GF-D8 (cell line): ENCODE measurements at regions not wholly inside any gene's neighbourhood (a gene's known extent, or its start where the extent isn't known, plus 50 kb on each side); places are given as distances from the start of the nearest gene placed in this dataset.
"Not testable (repeated sequence)": the region's sequence is repeated elsewhere in the genome, so short reads cannot be mapped to it uniquely, and the experiment has no call there.

Experiments
- DNase-seq: peaks from one replicate; lab custom pipeline; 2025; lab: John Stamatoyannopoulos, UW

- DNase-seq: no peak
Measured at GRCh38 chrX:128961290-128961689, 562.0 kb downstream of the SMARCA1 start.

- not testable (repeated sequence) for DNase-seq
Measured at GRCh38 chrX:128954697-128955096, 568.6 kb downstream of the SMARCA1 start.

- no peak for DNase-seq
Measured at GRCh38 chrX:128931071-128931470, 592.2 kb downstream of the SMARCA1 start.

GRCh38 chrX:128929271-128930057, 593.8 kb downstream of the SMARCA1 start:
- DNase-seq: no peak

GRCh38 chrX:128928636-128929035, 594.7 kb downstream of the SMARCA1 start:
- DNase-seq: no peak

DNA sequence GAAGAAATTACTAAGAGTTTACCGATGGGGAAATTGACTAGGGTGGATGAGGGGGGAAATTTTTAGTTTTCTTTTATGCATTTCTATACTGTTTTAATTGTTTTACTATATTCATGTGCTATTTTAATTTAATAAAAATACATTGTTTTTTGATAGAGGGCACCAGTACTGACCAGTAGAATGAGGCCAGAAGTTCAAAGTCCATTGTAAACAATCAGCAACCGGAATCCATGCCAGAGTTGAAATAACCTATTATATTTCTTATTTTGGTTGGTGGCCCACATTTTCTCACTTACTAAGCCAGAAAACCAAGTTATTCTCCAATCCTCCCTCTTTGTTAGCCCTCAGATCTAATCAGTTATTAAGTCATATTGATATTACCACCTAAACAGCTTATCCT, 595.9 kb downstream of the SMARCA1 start:
- DNase-seq: no peak

- no peak for DNase-seq
Measured at GRCh38 chrX:128906753-128907152, 616.5 kb downstream of the SMARCA1 start.

DNA sequence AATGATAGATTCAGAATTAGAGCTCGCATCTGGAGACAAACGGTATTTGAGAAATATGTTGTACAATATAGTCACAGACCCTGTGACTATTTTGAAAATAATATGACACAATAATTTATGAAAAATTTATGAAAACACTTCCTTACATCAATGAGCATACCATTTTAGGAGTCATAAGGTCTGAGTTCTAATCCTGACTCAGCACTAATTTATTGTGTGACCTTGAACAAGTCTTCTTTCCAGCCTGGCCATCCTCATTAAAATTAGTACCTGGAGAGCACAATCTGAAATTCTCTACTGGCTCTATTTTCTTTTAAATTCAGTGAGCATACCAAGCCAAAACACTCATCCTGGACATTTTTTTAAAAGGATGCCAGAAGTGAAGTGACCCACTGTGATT, 622.3 kb downstream of the SMARCA1 start:
- no peak for DNase-seq

- no peak for DNase-seq
Measured at GRCh38 chrX:128897621-128898020, 625.7 kb downstream of the SMARCA1 start.

- DNase-seq: peak; percentile 4
Measured at GRCh38 chrX:128891554-128891953, 631.7 kb downstream of the SMARCA1 start.

GRCh38 chrX:128884430-128884829, 638.9 kb downstream of the SMARCA1 start:
- DNase-seq: no peak

- DNase-seq: no peak
Measured at GRCh38 chrX:128883650-128884049, 639.6 kb downstream of the SMARCA1 start.

DNA sequence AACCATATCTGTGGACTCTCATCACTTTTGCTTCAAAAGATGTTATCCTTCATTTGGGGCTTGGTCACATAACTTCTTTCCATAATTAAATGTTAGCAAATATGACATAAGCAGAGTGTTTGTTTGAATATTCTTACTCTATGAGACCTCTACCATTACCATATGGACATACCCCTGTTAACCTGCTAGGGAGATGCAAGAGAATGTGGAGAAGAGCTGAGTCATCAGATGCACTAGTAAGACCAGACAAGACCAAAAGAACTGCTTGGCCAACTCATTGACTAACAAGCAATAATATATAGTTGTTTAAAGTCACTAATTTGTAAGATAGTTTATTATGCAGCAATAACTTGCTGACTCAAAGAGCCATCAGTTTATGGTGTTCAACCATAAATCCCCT, 652.9 kb downstream of the SMARCA1 start:
- no peak for DNase-seq

DNA sequence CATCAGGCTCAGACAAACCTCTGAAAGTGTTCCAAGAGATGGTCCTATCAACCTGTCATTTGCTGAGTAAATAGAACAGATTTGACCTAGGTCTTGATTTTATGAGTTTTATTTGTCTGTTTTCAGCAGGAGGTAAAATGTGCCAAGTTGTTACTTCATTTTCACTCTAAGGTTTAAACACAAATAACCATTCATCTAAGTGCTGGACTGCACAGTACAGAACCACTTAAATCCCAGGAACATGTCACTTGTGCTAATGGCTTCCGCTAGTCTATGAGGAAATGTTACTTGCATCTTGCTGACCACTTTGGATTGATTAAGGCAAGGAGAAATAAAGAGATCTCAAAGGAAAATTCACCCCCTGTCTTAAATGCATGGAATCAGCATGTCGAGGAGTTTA, 660.7 kb downstream of the SMARCA1 start:
- no peak for DNase-seq

DNA sequence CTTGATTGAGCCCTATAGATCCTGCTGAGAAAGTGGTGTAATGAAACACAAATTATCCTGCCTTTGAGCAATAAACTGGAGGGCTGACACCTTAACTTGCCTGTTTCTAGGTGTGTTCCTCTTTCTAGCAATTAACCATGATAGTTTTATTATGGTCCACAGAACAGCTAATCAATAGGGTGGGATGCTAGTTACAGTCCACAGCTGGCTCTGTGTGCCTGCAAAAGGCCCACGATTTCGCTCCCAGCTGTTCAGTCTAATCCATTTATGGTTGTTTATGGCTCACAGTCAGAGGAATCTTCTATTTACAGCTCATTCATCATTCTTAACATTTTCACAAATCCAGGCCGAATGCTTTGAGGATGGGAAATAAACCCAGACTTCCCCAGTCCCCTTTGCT, 674.9 kb downstream of the SMARCA1 start:
- no peak for DNase-seq

DNA sequence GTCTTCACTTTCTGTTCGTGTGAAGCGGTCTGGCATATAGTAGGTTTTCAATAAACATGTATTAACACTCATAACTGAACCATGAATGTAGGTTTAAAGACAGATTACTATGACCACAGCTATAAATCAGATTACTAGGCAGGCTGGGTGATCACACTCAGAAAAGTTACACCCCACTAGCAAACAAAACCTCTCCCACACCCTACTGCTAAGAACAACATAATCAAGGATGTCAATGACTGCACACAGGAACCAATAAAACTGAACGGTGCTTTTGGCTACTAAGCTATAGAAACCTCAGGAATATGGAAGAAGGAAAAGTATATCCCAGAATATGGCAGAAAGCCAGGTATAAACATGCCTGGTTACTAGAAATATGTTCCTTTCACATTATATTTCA, 676.9 kb downstream of the SMARCA1 start:
- no peak for DNase-seq

DNA sequence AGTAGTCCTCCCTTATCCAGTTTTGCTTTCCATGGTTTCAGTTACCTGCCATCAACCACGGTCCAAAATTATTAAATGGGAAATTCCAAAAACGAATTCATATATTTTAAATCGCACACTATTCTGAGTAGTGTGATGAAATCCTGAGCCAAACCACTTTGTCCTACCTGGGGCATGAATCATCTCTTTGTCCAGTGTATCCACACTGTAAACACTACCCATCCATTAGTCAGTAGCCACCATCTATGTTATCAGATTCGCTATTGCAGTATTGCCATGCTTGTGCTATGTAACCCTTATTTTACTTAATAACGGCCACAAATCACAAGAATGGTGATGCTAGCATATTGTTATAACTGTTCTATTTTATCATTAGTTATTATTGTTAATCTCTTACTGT, 704.6 kb downstream of the SMARCA1 start:
- DNase-seq: no peak

GRCh38 chrX:128816919-128817318, 706.4 kb downstream of the SMARCA1 start:
- DNase-seq: no peak

DNA sequence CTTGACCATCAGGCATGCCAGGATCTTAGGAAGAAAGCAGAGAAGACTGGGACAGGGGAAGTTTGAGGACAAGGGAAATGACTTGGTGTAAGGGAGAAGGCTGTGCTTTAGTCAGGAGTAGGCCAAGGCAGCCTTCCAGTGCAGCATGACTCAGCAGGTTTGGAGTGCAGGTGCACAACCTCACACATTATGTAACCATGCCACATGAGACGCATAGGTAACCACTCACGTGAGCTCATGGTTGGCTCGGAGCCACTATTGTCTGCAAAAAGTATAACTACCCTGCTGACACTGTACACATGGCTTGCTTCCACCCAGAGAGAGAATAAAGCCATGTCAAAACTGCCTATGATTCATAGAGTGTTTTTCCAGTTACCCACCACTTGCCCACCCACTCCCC, 715.9 kb downstream of the SMARCA1 start:
- DNase-seq: no peak

DNA sequence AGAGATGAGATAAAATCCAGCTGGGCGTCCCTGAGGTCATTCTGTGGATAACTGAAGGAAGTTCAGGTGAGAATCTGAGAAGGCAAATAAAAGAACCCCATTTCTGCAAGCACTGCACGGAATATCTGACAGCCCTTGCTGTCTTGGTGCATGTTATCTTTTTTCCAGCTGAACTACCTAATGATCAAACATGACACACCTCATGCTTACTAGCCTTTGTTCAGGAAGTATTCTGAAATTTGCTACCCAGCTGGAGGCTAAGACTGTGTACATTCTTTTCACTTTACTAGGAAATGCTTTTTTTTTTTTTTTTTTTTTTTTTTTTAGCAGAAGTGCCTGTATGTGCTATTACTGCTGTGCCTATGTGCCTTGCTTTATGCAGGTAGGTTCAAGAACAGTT, 718.1 kb downstream of the SMARCA1 start:
- no peak for DNase-seq

DNA sequence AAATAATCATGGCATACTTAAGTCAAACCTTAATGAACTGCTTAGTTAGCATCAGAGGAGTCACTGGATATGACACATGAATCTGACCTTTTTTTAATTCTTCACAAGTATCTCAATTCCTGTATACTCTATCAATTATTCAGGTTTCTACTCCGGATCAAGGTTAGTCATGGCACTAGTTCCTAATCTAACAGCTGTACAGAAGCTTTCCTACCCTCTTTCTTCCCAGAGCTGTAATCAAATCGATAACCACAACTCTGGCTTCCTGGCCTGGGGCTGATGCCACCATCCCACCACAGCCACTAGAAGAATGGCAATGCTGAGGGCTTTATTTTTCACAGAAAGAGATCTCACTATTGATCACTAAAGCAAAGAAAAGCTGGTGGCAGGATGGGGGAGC, 718.5 kb downstream of the SMARCA1 start:
- no peak for DNase-seq

DNA sequence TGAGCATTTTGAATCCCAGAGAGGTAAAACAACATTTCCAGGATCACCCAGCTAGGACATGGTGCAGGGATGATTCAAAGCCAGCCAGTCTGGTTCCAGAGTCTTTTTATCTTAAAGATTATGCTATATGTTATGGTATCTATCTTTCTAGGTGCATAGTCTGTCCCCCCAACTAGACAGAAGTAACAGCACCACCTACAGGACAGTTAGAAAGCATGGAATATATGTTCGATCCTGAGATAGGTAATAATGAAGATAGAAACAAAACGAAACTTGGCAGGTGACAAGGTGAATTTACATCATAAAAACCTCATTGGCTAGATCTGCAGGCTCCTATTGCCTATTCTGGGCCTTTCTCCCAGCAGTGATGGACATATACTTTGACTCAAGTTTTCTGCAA, 723.2 kb downstream of the SMARCA1 start:
- no peak for DNase-seq

DNA sequence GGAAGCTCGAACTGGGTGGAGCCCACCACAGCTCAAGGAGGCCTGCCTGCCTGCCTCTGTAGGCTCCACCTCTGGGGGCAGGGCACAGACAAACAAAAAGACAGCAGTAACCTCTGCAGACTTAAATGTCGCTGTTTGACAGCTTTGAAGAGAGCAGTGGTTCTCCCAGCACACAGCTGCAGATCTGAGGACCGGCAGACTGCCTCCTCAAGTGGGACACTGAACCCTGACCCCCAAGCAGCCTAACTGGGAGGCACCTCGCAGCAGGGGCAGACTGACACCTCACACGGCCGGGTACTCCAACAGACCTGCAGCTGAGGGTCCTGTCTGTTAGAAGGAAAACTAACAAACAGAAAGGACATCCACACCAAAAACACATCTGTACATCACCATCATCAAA, 730.9 kb upstream of the ACTRT1 start:
- DNase-seq: not testable (repeated sequence)

DNA sequence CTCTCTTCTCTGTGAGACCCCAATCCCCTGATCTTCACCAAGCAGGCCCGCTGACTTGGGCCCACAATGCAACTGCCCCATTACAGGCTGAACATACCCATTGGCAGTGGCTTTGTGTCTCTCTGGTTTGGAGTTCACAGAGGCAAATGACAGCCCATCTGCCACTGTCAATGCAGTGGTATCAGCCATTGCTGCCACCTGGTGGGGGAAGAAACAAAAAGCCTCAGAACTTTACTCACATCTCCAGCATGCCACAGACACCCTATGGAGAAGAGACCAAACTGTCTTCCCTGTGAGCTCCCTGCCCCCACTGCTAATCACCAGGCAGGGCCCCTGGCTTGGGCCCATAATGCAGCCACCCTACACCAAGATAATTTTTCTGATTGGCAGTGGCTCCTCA, 729.3 kb upstream of the ACTRT1 start:
- DNase-seq: no peak
